ENCODE measurements at regions not wholly inside any gene's neighbourhood (a gene's known extent, or its start where the extent isn't known, plus 50 kb on each side); places are given as distances from the start of the nearest gene placed in this dataset.

DNA sequence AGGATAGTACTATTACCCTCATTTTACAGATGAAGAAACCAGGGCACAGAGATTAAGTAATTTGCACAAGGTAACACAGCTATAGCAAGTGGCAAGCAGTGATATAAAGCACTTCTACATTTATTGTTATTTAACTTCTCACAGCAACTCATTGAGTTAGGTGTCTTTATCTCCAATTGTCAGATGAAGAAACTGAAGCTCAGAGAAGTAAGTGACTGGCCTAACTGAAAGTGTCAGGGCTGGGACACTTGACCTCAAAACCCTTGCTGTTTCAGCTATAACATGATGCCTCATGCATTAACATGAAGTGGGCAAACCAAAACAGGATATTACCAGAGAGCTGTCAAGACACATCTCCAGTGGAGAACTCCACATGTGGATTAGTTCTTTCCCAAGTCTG, 65.8 kb upstream of the LEKR1 start:
- DNase-seq: no peak

DNA sequence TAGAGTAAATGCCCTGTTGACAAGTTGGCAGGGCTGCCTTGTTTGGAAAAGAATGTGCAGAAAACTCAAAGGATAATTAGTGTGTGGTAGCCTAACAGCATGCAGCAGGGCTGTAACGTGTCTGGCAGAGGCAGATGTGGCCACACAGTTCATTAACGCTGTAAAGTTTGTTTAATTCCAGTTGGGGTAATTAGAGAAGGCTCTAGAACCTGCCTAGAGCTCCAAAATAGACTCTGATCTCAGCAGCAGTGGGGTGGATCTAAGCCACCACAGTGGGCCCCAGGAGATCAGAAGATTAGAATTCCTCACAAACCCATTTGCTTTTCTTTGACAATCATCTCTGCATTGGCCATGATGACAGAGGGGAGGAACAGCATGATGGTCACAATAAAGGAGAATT, 65.1 kb upstream of the LEKR1 start:
- DNase-seq: no peak

DNA sequence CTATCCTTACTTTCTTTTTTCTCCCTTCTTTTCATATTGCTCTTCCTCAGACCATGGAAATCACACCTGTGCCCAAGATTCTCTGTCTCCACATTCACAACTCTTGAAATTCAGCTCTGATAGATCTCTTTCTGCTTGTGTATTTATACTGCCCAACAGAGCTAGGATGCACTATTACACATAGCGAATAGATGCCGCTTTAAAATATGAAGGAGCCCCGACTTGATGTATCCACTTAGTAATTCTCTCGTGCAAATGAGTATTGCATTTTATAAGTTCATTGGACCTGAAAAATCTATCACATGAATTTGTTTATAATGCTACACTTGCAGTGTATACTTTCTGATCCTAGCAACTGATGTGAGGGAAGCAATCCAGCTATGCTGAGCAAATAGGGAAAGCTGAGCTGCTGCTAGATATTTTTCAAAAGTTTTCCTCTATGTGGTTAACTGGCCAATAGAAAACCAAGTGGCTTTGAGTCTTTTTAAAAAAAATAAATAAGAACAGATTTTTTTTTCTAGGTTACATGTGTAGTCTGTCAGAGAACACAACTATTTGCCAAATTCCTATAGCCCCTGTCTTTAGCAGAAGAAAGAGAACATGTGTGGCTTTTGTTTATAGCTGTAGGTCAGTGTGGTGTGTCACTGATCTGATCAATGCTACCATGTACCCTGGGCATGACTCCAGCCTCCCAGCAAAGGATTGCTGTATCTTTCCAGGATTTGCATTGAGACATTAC, 64.3 kb upstream of the LEKR1 start:
- no peak for DNase-seq

DNA sequence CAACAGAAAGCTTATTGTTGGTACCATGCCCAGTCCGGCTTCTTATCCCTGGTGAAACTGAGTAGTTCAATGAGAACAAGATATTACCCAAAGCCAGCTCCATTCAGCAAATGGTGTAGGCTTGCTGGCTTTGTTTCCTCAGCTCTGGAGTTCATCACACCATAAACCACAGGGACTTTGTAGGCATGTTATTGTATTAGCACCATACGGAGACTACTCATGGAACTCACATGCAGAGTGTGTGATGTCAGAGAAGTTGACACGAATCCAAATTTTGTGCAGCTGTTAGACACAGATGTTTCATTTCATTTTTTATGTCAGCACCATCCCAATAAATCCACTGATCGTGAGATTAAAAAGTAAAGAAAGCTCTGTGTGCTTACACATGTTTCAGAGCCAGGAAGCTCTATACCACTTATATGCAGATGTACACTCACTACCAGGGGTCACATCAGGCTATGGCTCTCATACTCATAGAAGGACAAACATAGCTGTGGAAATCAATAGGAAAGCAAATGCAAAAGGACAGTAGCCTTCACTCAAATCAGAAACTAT, 63.4 kb upstream of the LEKR1 start:
- no peak for DNase-seq

DNA sequence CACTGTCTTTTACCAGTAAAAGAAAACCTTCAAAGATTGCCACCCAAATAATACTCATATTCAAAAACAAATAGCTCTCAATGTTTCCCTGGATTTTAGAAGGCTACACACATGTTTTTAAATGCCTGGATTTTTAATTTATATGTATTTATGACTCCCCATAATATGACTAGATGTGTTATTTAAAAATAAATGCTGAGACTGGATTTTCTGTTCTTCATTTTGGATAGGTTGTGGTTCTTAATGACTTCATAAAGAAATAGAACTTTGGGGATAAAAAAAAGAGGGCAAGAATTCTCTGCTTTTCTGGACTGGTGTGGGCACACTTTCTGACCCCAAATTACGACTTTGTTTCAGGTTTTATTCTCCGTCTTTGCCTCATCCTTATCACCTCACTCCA, 62.8 kb upstream of the LEKR1 start:
- DNase-seq: no peak

DNA sequence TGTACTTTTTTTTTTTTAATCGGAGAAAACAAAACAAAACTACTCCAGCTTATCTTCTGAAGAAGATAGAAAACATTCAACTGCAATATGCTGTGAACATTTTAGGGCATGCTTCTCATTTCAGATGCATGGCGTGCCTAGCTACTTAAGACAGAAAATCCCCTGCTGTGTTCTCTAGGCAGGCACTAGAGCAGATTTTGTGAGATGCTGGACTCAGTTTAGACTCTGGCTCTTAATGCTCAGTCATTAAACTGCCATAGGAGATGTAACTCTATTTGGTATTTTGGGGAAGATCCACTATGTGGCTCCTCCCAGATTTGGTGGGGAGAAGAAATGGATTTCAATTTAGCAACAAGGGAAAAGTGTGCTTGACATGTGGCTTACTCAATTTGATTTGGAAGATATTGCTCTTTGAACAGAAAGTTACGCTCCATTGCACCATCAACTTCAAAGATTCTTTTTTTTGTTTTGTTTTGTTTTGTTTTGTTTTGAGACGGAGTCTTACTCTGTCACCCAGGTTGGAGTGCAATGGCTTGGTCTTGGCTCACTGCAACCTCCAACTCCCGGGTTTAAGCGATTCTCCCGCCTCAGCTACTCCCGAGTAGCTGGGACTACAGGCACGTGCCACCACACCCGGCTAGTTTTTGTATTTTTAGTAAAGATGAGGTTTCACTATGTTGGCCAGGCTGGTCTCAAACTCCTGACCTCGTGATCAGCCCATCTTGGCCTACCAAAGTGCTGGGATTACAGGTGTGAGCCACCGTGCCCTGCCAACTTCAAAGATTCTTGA, 62.0 kb upstream of the LEKR1 start:
- no peak for DNase-seq

DNA sequence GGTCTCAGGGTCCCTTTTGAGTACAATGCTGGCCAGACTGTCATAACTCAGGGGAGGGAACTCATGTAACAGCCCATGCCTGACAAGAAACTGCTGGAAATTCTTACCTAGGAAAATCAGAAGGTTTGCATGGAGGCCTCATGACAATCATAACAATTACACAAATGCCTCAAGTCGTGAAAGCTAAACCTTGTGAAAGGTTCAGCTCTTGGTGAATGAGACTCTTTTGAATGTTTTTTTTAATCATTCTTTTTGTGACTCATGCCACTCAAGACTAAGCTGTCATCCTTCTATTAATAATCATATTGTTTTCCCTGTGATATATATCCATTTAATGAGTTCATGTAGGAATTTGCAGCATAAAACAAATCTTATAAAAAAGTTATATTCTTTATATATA, 61.4 kb upstream of the LEKR1 start:
- no peak for DNase-seq

DNA sequence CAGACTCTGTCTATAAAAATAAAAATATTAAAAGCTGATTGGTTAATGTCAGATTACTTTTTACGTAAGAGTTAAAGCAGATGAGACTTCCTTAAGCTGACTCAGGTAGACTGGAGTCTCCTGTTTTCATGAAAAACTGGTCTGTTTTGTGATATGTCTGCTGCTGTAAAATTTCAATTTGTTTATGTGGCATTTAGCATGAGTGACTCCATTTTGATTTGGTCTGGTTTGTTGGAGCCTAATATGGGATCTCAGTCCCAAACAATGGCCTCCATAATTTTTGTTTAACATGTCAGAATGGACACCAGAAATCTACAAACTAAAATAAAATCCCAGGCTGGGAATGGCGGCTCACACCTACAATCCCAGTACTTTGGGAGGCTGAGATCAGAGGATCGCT, 57.8 kb upstream of the LEKR1 start:
- no peak for DNase-seq

DNA sequence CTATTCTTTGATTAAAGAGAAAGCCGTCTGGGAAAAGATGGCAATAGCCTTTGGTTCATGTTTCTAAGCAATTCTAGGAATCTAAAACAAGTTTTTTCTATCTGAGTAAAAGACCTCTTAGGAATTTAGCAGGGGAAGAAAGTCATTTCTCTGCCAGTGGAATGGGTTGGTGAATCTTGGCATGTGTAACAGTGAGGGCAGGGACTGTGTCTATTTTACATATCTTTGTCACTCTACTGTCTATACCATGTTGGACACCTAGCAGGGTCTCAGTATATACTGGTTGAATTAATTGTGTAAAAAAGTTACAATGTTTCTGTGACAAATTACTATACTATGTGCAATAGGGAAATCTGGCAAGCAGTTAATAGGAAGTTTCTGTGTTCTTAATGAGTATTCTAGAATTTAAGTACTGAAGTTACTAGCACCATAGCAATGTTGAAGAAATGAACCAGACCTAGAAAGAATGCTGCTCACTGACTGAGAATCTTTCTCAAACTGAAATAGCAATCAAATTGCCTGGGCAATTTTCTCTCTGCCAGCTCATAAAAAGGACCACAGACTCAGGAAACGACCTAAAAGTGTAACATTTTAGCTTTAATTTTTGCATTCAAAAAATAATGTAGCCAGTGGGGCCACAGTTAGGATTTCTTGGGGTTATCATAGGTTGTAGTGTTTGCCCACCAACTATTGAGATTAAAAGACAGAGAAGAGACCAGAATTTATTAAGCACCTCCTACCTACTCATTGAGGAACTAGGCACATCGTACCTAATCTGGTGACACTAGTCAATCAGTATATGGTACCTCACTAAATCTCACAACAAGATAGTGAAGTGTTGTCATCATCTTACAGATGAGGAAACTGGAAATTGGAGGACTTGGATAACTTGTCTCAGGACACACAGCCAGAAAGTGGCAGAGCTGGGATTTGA, 56.2 kb upstream of the LEKR1 start:
- no peak for DNase-seq

DNA sequence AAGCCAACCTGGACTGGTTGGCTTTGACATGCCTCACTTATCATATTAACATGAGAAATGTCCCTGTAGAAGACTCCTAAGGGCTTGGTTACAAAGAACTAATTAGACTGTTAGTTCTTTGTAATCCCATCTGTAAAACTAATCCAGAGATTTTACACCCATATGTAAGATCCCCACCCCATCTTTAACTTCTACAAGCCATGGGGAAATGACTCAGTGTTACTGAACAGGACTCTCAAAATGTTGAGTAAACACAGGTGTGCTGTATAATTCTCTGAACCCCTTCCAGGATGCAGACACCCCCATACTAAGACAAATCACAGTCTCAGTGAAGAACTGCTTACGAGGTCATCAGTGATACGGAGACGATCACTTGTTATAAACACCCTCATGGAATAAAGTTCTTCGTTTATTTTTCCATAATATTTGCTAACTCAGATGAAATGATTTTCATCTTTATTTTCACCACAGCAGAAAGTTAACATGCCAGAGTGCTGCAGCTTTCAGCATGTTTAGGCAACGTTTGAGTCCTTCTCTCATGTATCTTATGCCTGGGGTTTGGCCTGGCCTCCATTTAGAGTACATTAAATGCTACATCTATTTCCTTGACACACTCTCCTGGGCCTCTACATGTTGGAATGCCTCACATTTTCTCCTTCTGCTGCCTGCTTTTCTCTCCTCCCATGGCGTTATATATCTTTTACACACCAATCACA, 55.3 kb upstream of the LEKR1 start:
- DNase-seq: no peak

DNA sequence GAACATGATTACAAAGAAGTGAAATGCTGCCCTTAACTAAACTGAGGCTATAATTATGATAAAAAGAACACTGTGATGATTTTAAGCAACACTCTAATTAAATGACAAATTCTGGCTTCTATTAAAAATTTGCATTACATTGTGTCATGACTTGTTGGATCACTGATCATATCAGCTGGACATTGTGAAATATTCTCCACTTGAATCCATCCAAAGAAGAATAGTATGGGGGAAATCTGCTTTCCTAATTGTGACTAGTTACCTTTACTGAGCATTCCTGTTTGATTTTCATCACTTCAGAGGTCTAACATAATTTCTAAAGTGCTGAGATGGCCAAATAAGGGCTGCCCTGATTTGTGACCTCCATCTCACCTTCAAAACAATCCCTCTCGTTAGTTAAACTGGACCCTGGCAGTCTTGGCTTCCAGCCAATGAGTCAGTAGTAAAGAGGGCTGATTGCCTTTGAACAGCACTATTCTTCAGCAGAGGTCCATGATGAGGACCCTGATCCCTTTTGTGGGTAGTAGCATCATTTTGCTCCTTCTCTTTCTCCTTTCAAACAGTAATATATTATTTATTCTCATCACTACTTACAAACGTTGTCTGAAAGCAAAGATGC, 53.5 kb upstream of the LEKR1 start:
- DNase-seq: peak; percentile 1

DNA sequence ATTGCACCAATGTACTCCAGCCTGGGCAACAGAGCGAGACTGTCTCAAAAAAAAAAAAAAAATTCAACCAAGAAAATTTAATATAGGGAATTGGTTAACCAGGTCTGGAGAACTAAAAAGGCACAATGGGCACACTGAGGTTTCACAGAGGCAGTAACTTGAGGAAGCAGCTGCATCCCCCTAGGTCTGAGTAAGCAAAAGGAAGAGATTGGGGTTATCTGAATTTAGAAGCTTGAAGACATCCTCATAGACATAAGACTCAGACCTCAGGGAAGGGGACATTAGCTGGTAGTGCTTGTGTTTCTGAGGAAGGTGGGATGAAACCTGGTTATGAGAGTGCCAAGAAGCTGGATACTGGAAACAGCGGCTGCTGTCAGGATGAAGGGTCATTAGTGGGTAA, 50.1 kb upstream of the LEKR1 start:
- no peak for DNase-seq
